Activated CD4-positive, CD25-positive, alpha-beta regulatory T cell treated with anti-CD3 and anti-CD28 coated beads, Interleukin-2, amount 50 U/mL, for 16 hours (primary cell): ENCODE measurements at regions not wholly inside any gene's neighbourhood (a gene's known extent, or its start where the extent isn't known, plus 50 kb on each side); places are given as distances from the start of the nearest gene placed in this dataset.
"Not testable (repeated sequence)": the region's sequence is repeated elsewhere in the genome, so short reads cannot be mapped to it uniquely, and the experiment has no call there.

Source experiments
- DNase-seq: peaks from one replicate; pipeline ENCODE4 v3.0.0-alpha.2; 2020; ENCODE audit warnings: low read depth, low spot score

GRCh38 chr1:245062741-245063305 lies 92.0 kb upstream of the KIF26B start:
- no peak for DNase-seq

DNA sequence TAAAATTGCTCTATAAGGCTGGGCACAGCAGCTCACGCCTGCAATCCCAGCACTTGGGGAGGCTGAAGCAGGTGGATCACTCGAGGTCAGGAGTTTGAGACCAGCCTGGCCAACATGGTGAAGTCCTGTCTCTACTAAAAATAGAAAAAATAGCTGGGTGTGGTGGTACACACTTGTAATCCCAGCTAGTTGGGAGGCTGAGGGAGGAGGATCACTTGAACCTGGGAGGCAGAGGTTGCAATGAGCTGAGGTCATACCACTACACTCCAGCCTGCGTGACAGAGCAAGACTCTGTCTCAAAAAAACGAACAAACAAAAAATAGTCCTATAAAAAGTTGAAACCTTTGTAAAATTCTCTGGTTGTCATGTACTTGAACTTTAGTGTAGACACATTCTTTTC lies 93.0 kb upstream of the KIF26B start:
- not testable (repeated sequence) for DNase-seq

GRCh38 chr1:245060684-245061374 lies 94.0 kb upstream of the KIF26B start:
- no peak for DNase-seq

DNA sequence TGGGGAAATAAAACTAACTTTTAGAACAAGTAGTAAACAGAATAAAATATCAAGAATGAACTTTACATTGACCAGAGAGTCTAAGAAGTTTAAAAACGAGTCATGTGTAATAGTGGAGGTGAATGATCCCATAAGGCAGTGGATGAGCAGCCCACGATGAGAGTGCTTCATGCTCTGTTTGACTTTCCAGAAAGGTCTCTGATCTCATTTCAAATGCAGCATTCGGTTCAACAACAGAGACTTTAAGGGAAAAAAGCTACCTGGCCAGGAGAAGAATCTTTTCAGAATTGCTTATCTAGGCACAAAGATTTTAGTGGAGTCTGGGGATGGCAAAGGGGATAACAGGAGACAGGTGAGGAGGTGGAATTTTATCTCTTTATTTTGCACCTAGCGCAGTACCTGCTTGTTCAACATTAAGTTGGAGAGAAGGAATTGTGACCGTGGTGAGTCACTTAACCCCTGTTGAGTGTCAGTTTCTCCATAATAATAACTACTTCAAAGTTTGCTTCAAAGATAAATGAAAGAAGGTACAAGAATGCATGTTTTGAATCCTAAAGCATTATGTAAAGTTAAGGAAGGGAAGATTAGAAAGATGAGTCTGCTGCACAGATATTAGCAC lies 94.9 kb upstream of the KIF26B start:
- DNase-seq = no peak

- no peak for DNase-seq
Measured at GRCh38 chr1:245058882-245059281, 95.9 kb upstream of the KIF26B start.

- DNase-seq = no peak
Measured at GRCh38 chr1:245058436-245058835, 96.3 kb upstream of the KIF26B start.

DNA sequence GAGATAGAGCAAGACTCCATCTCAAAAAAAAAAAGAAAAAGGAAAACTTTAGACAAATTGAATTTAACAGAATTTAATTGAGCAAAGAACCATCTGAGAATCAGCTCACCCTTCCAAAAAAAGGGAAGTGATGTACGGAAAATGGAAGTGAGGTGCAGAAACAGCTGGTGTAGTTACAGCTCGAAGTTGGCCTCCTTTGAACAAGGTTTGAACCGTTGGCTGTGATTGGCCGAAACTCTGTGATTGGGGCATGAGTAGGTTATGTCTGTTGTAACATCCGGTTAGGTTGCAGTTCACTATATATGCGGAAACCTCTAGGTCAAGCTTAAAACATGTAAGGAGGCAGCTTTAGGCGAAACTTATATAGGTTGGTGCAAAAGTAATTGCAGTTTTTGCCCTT lies 97.9 kb upstream of the KIF26B start:
- no peak for DNase-seq

- not testable (repeated sequence) for DNase-seq
Measured at GRCh38 chr1:245056296-245056695, 98.5 kb upstream of the KIF26B start.

- DNase-seq = no peak
Measured at GRCh38 chr1:245055752-245056151, 99.0 kb upstream of the KIF26B start.

GRCh38 chr1:245054507-245055270 lies 100.1 kb upstream of the KIF26B start:
- no peak for DNase-seq

DNA sequence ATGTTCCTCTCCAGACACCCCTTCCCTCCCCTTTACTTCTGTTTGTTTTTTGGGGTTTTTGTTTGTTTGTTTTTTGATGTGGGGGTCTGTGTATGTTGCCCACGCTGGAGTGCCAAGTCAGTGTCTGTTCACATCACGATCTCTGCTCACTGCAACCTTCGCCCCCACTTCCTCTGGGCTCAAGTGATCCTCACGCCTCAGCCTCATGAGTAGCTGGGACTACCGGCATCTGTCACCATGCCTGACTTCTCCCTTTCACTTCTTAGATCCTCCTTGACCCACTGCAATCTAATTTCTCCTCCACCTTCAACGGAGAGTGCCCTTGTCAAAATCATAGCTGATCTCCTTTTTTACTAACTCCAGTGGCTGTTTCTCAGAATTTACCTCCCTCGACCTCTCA lies 100.7 kb upstream of the KIF26B start:
- no peak for DNase-seq

DNA sequence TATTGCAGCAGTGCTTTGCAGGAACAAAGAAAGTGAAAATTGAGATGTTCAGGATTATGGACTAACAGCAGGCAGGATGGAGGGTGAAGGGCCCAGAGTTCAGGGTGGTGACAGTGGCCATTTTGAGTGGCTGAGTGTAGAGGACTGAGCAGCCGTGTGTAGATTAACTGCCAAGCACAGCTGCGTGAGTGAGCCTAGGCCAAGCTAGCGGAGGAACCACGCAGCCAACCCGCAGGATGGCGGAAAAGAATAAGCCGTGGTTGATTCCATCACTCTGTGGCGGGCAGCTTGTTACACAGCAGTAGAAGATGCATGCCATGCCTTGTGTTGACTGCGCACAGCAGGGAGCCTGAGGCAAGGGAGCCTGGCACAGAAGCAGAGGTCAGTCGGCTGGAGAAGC lies 102.5 kb upstream of the KIF26B start:
- DNase-seq = no peak

GRCh38 chr1:245051349-245052221 lies 103.2 kb upstream of the KIF26B start:
- no peak for DNase-seq

DNA sequence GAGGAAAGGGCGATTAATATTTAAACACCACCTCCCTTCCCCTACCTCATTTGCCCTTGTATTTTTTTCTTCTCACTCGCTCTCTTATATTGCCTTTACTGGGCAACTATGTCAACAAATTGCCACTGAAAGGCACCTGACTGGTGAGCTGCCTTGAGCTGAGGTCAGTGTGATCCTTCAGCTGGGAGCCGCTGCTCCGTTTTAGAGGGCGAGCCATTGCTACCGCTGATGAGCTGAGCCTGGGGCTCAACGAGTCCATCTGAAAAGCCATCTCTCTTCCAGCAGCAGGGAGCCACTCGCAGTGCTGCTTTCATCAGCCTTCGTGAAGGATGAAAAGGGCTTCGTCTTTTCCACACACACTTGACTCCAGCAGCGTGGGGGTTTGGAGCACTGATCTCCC lies 108.0 kb upstream of the KIF26B start:
- no peak for DNase-seq

DNA sequence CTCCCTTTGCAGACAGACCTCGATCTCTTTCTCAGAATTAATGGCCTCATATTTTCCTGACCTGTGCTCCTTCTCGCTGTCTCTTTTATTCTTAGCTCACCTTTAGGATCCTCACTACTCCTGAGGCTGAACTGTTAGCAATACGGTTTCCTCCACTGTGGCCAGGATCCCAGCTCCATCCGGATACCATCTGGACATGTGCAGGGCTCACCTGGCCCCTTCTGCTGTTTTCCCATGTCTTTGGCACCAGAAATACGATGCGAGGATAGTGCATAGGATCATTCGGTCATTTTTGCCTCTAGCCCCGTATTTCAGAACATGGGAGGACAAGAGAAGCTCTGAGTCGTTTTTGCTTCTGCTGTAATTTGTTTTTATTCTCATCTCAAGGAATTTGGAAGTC lies 108.5 kb upstream of the KIF26B start:
- no peak for DNase-seq

DNA sequence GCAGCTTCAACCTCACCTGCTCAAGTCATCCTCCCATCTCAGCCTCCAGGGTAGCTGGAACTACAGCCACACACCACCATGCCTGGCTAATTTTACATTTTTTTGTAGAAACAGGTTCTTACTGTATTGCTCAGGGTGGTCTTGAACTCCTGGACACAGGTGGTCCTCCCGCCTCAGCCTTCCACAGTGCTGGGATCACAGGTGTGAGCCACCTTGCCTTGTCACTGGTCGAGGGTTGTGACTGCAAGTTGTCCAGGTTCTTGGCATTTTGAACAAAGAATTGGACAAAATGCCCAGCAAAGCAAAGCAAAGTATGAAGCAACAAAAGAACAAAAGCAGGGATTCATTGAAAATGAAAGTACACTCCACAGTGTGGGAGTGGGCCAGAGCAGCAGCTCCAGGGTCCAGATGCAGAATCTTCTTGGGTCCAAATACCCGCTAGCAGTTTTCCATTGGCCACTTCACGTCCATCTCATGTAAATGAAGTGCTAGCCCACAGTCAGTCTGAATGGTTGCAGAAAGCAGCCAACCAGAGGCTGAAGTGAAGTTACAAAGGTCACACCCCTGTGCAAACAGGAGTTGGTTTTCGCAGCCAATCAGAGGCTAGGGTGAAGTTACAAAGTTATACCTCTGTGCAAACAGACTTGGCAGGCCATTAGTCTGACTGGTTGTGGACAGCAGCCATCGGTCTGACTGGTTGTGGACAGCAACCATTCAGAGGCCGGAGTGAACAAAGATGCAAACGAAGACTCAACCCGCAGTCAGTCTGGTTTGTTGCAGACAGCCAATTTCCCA lies 109.5 kb upstream of the KIF26B start:
- no peak for DNase-seq

DNA sequence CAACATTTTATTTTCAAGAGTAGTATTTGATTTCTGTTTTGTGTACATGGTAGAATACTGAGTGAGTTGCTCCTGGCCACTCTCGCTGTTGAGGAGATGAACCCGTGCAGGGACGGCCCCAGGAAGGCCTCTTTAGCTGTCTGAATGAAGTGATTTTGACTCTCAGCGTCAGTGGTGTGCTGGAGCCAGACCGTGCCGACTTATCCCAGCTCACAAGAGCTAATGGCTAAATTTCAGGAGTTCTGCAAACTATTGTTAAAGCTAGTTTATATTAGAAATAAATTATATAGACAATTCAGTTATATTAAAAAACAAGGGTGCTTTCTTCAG lies 111.2 kb upstream of the KIF26B start:
- no peak for DNase-seq

DNA sequence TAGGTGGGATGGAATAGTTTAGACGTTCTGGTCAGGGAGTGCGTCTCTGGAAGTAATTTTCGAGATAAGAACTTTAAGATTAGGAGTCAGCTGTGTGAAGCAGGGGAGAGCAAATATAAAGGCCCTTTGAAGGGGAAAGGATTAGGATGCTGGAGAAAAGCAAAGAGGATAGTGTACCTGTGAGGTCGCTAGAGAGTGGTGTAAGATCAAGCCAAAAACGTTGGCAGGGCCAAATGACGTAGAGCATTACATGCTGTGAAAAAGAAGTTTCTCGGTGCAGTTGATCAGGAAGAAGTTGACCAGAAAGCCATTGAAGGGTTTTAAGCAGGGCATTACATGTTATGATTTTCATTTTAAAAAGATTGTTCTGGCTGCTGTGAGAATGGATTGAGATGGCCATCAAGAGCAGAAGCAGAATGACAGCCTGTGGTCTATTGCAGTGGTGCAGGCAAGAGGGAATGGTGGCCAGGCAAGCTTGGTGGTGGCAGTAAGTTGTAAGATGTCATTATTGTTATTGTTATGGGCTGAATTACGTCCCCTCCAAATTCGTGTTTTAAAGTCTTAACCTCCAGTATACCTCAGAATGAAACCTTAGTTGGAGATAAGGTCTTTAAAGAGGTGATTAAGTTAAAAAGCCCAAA lies 113.6 kb upstream of the KIF26B start:
- no peak for DNase-seq

GRCh38 chr1:245039196-245039595 lies 115.6 kb upstream of the KIF26B start:
- DNase-seq = no peak

DNA sequence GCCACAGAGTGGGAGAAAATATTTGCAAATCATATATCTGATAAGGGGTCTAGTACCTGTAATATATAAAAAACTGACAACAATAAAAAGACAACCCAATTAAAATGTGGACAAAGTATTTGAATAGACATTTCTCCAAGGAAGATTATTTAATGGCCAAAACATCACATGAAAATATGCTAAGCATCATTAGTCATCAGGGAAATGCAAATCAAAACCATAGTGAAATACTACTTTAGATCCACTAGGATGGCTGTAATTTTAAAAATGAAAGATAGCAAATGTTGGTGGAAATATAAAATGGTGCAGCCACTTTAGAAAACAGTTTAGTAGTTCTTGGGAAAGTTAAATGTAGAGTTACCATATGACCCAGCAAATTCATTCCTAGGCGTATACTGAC lies 118.7 kb upstream of the KIF26B start:
- no peak for DNase-seq
